ENCODE measurements at regions not wholly inside any gene's neighbourhood (a gene's known extent, or its start where the extent isn't known, plus 50 kb on each side); places are given as distances from the start of the nearest gene placed in this dataset.

DNA sequence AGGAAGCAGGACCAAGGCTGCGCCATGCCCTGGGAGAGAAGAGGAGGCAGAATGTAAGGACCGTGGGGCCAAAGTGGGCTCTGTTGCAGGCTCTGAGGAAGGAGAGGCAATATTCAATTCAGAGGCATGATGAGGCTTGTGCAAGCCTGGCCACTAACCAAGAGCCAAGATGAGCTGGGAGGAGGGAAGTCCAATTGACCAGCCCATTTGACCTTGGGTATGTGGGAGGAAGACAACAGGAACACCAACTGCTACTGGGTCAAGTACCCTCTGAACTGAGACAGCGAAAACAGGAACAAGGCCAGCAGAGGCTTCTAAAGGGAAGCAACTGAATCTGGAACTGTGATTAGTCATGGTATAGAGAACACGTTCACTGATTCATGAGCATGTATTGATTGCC lies 779.6 kb downstream of the MAFB start:
- no peak overlapping the region for H3K27ac ChIP-seq (ENCODE audit: low read depth, low read length, poor library complexity, severe bottlenecking)
- H3K4me3 ChIP-seq (ENCODE audit: low read depth, low read length, poor library complexity, severe bottlenecking): no peak overlapping the region
- H2AFZ ChIP-seq (ENCODE audit: low read length): no peak overlapping the region
- no peaks in the 10 kb centered on the region for H3K27me3 ChIP-seq (ENCODE audit: insufficient read depth, low read length)
- no peak overlapping the region for H3K4me2 ChIP-seq (ENCODE audit: low read length)
- TF ChIP-seq, protein P1, sequence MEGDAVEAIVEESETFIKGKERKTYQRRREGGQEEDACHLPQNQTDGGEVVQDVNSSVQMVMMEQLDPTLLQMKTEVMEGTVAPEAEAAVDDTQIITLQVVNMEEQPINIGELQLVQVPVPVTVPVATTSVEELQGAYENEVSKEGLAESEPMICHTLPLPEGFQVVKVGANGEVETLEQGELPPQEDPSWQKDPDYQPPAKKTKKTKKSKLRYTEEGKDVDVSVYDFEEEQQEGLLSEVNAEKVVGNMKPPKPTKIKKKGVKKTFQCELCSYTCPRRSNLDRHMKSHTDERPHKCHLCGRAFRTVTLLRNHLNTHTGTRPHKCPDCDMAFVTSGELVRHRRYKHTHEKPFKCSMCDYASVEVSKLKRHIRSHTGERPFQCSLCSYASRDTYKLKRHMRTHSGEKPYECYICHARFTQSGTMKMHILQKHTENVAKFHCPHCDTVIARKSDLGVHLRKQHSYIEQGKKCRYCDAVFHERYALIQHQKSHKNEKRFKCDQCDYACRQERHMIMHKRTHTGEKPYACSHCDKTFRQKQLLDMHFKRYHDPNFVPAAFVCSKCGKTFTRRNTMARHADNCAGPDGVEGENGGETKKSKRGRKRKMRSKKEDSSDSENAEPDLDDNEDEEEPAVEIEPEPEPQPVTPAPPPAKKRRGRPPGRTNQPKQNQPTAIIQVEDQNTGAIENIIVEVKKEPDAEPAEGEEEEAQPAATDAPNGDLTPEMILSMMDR (IDR thresholded peaks at IDR 0.05; ENCODE audit: low read length): no peak
- no peak for TF ChIP-seq EZH2 (IDR thresholded peaks at IDR 0.05; ENCODE audit: borderline replicate concordance, low read length)
- H3K9ac ChIP-seq (ENCODE audit: low read length): no peak overlapping the region
- H3F3A ChIP-seq (ENCODE audit: insufficient read depth, low read length): no peaks in the 10 kb centered on the region
- no peaks in the 10 kb centered on the region for H3K9me3 ChIP-seq (ENCODE audit: low read length)
- no peaks in the 10 kb centered on the region for H4K20me1 ChIP-seq (ENCODE audit: insufficient read depth, low read length)
- no peaks in the 10 kb centered on the region for H3K36me3 ChIP-seq (ENCODE audit: insufficient read depth, low read length)
- no peaks in the 10 kb centered on the region for H3K79me2 ChIP-seq (ENCODE audit: insufficient read depth, low read length)
- no peaks in the 10 kb centered on the region for H3K9me2 ChIP-seq (ENCODE audit: low read depth, low read length)
- no peaks in the 10 kb centered on the region for H3K4me1 ChIP-seq (ENCODE audit: insufficient read depth, low read length, severe bottlenecking)

DNA sequence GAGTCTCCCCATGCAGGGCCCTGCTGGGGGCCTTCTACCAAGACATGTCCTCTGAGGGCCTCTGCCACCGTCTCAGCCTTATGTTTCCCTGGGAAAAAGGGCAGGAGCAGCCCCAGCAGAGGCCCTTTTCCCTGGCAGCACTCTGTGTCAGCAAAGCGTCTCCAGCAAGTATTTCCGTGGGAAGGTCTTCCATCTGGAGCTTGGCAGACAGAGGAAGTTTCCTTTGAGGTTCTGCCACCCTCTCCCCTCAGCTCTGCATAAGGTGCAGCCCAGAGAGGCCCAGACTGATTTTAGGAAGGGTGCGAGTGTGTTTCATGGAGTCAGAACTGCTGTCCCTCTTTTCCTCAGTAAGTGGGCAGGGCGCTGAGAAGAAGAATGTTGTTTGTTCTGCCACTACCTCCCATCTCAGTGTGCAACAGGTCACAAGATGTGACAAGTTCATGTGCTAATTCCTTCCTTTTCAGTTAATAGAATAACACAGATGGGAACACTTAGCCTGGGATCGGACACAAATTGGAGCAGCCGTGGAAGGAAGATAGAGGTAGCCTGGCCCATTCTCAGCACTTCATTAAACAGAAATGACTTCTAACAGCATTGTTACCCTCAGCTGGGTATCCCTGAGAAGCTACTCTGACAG lies 784.4 kb downstream of the MAFB start:
- TF ChIP-seq, protein P1 (IDR thresholded peaks at IDR 0.05; ENCODE audit: low read length): no peak
- no peak for TF ChIP-seq EZH2 (IDR thresholded peaks at IDR 0.05; ENCODE audit: borderline replicate concordance, low read length)
- Histone ChIP-seq H3K9ac (ENCODE audit: low read length) (no peak overlapping the region), H3K9me3 (ENCODE audit: low read length) (no peaks in the 10 kb centered on the region), H3K9me2 (ENCODE audit: low read depth, low read length) (no peaks in the 10 kb centered on the region), H3K36me3 (ENCODE audit: insufficient read depth, low read length) (no peaks in the 10 kb centered on the region), H3K79me2 (ENCODE audit: insufficient read depth, low read length) (no peaks in the 10 kb centered on the region), H3K4me3 (ENCODE audit: low read depth, low read length, poor library complexity, severe bottlenecking) (no peak overlapping the region), H3F3A (ENCODE audit: insufficient read depth, low read length) (no peaks in the 10 kb centered on the region), H3K4me2 (ENCODE audit: low read length) (no peak overlapping the region), H4K20me1 (ENCODE audit: insufficient read depth, low read length) (no peaks in the 10 kb centered on the region), H3K27me3 (ENCODE audit: insufficient read depth, low read length) (no peaks in the 10 kb centered on the region), H2AFZ (ENCODE audit: low read length) (no peak overlapping the region), H3K27ac (ENCODE audit: low read depth, low read length, poor library complexity, severe bottlenecking) (no peak overlapping the region), H3K4me1 (ENCODE audit: insufficient read depth, low read length, severe bottlenecking) (no peaks in the 10 kb centered on the region)

DNA sequence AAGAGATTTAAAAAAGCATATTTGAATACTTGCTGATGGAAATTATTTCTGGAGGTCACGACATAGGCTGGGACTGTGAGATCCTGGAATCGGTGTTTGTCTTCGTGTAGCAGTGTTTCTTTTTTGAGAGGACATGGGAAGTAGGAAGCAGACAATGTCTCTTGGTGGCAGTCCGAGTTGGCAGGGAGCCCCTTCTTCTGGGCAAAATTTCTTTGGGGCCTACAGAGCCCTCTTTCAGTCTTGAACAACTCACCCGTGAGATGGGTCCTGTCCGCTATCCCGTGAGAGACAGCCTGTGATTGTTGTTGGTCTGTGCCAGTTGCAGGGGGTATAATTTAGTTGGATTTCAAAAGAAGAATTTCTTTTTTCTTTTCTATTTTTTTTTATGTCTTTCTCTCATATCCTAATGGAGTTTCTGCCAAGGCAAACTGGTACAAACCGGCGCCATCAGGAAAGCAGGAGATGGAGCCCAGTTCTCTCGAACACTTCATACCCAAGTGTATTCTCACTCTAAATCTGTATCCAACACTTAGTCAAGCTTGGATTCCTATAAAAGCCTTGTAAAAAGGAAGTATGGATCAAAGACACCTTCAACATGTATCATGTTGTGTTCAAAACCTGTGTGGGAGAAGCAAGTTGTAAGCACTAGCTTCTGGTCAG lies 785.1 kb downstream of the MAFB start:
- Histone ChIP-seq H3K4me1 (ENCODE audit: insufficient read depth, low read length, severe bottlenecking) (no peaks in the 10 kb centered on the region), H3K27me3 (ENCODE audit: insufficient read depth, low read length) (no peaks in the 10 kb centered on the region), H3F3A (ENCODE audit: insufficient read depth, low read length) (no peaks in the 10 kb centered on the region), H3K9me2 (ENCODE audit: low read depth, low read length) (no peaks in the 10 kb centered on the region), H3K4me2 (ENCODE audit: low read length) (no peak overlapping the region), H3K79me2 (ENCODE audit: insufficient read depth, low read length) (no peaks in the 10 kb centered on the region), H3K4me3 (ENCODE audit: low read depth, low read length, poor library complexity, severe bottlenecking) (no peak overlapping the region), H3K27ac (ENCODE audit: low read depth, low read length, poor library complexity, severe bottlenecking) (no peak overlapping the region), H2AFZ (ENCODE audit: low read length) (no peak overlapping the region), H3K9ac (ENCODE audit: low read length) (no peak overlapping the region), H3K9me3 (ENCODE audit: low read length) (no peaks in the 10 kb centered on the region), H4K20me1 (ENCODE audit: insufficient read depth, low read length) (no peaks in the 10 kb centered on the region), H3K36me3 (ENCODE audit: insufficient read depth, low read length) (no peaks in the 10 kb centered on the region)
- TF ChIP-seq EZH2 (IDR thresholded peaks at IDR 0.05; ENCODE audit: borderline replicate concordance, low read length): no peak
- TF ChIP-seq, protein P1 (IDR thresholded peaks at IDR 0.05; ENCODE audit: low read length): no peak
